ENCODE measurements at regions not wholly inside any gene's neighbourhood (a gene's known extent, or its start where the extent isn't known, plus 50 kb on each side); places are given as distances from the start of the nearest gene placed in this dataset.

GRCh38 chr1:163257763-163258162 is 55.0 kb upstream of the RGS5 start:
- ATAC-seq, result no peak; the same call in 1 of the 2 replicates
- H3K4me3 ChIP-seq (ENCODE audit: low read length), result no peak overlapping the region
- H3K27ac ChIP-seq (ENCODE audit: low read length), result peak overlapping the region; percentile 69
- CTCF ChIA-PET, result no interaction called here
- TF ChIP-seq CTCF (conservative IDR thresholded peaks at IDR 0.05; ENCODE audit: low read depth, low read length) (no peak), EZH2 (IDR thresholded peaks at IDR 0.05; ENCODE audit: low read length, unreplicated experiment) (no peak), EZH2phosphoT487 (IDR thresholded peaks at IDR 0.05; ENCODE audit: borderline replicate concordance, low read length) (no peak)
- no peaks in the 10 kb centered on the region for H3K27me3 ChIP-seq (ENCODE audit: low read length)
- H3K9me3 ChIP-seq (ENCODE audit: low read length), result no peaks in the 10 kb centered on the region
- H4K20me1 ChIP-seq (ENCODE audit: low read length), result no peaks in the 10 kb centered on the region
- peaks cover 15% of the 10 kb centered on the region for H3K4me1 ChIP-seq (ENCODE audit: insufficient read depth, low read length)
- DNase-seq, result no peak
- H3K4me2 ChIP-seq (ENCODE audit: low read length), result peak overlapping the region; percentile 11; the same call in 1 of the 2 replicates
- H3K9ac ChIP-seq (ENCODE audit: low read length), result no peak overlapping the region
- POLR2A ChIA-PET (ENCODE audit: unreplicated experiment), result interaction anchor here (0.6 kb wide), 1 partner anchor 29 kb away, joined by 3 read pairs; no protein-coding TSS in a partner anchor
- no TSS peak for BruUV-seq (replicated peaks)
- H3K79me2 ChIP-seq (ENCODE audit: low read length), result no peaks in the 10 kb centered on the region
- no peaks in the 10 kb centered on the region for H3K36me3 ChIP-seq (ENCODE audit: low read depth, low read length)
- H3F3A ChIP-seq (ENCODE audit: low read length, unreplicated experiment), result no peaks in the 10 kb centered on the region
- no peaks in the 10 kb centered on the region for H3K9me2 ChIP-seq (replicated peaks; ENCODE audit: low read length)
- H2AFZ ChIP-seq (ENCODE audit: low read length), result no peak overlapping the region
- intact Hi-C loops (cut with micrococcal nuclease), result loop anchor here (2.0 to 5.0 kb wide), 4 partner anchors 40 to 85 kb away; partner anchors contain the start of gene NUF2

- H3K36me3 ChIP-seq (ENCODE audit: low read depth, low read length), result no peaks in the 10 kb centered on the region
- no peaks in the 10 kb centered on the region for H3K9me2 ChIP-seq (replicated peaks; ENCODE audit: low read length)
- H3K79me2 ChIP-seq (ENCODE audit: low read length), result no peaks in the 10 kb centered on the region
- no TSS peak for BruUV-seq (replicated peaks)
- ATAC-seq (peak; percentile 96), DNase-seq (peak; percentile 71)
- H3K9me3 ChIP-seq (ENCODE audit: low read length), result no peaks in the 10 kb centered on the region
- no peak overlapping the region for H2AFZ ChIP-seq (ENCODE audit: low read length)
- no peaks in the 10 kb centered on the region for H4K20me1 ChIP-seq (ENCODE audit: low read length)
- H3K27me3 ChIP-seq (ENCODE audit: low read length), result no peaks in the 10 kb centered on the region
- H3K9ac ChIP-seq (ENCODE audit: low read length), result no peak overlapping the region
- intact Hi-C loops (cut with micrococcal nuclease), result loop anchor here (2.0 to 5.0 kb wide), 4 partner anchors 39 to 86 kb away; partner anchors contain the start of gene NUF2
- ChIA-PET POLR2A (ENCODE audit: unreplicated experiment) (interaction anchor here (0.6 kb wide), 1 partner anchor 30 kb away, joined by 3 read pairs; no protein-coding TSS in a partner anchor), CTCF (no interaction called here)
- TF ChIP-seq EZH2 (IDR thresholded peaks at IDR 0.05; ENCODE audit: low read length, unreplicated experiment), result no peak
- TF ChIP-seq EZH2phosphoT487 (IDR thresholded peaks at IDR 0.05; ENCODE audit: borderline replicate concordance, low read length), result no peak
- TF ChIP-seq CTCF (conservative IDR thresholded peaks at IDR 0.05; ENCODE audit: low read depth, low read length), result no peak
- peaks cover 15% of the 10 kb centered on the region for H3K4me1 ChIP-seq (ENCODE audit: insufficient read depth, low read length)
- H3F3A ChIP-seq (ENCODE audit: low read length, unreplicated experiment), result no peaks in the 10 kb centered on the region
- H3K27ac ChIP-seq (ENCODE audit: low read length), result peak overlapping the region; percentile 69
- H3K4me2 ChIP-seq (ENCODE audit: low read length), result peak overlapping the region; percentile 38; the same call in 1 of the 2 replicates
- H3K4me3 ChIP-seq (ENCODE audit: low read length), result no peak overlapping the region
Observed at GRCh38 chr1:163258181-163258580, 55.5 kb upstream of the RGS5 start.

GRCh38 chr1:163263818-163264655 is 57.7 kb upstream of the NUF2 start:
- no TSS peak for BruUV-seq (replicated peaks)
- Histone ChIP-seq H3K27me3 (ENCODE audit: low read length) (no peaks in the 10 kb centered on the region), H2AFZ (ENCODE audit: low read length) (no peak overlapping the region), H4K20me1 (ENCODE audit: low read length) (no peaks in the 10 kb centered on the region), H3K9me3 (ENCODE audit: low read length) (no peaks in the 10 kb centered on the region), H3K4me1 (ENCODE audit: insufficient read depth, low read length) (no peaks in the 10 kb centered on the region; the same call in 1 of the 2 replicates), H3K27ac (ENCODE audit: low read length) (no peak overlapping the region), H3K9me2 (replicated peaks; ENCODE audit: low read length) (no peaks in the 10 kb centered on the region), H3K4me2 (ENCODE audit: low read length) (no peak overlapping the region), H3K9ac (ENCODE audit: low read length) (no peak overlapping the region), H3K36me3 (ENCODE audit: low read depth, low read length) (no peaks in the 10 kb centered on the region), H3K4me3 (ENCODE audit: low read length) (no peak overlapping the region), H3F3A (ENCODE audit: low read length, unreplicated experiment) (no peaks in the 10 kb centered on the region), H3K79me2 (ENCODE audit: low read length) (no peaks in the 10 kb centered on the region)
- intact Hi-C loops (cut with micrococcal nuclease), result no loop called here
- TF ChIP-seq CTCF (conservative IDR thresholded peaks at IDR 0.05; ENCODE audit: low read depth, low read length), result no peak
- TF ChIP-seq EZH2 (IDR thresholded peaks at IDR 0.05; ENCODE audit: low read length, unreplicated experiment), result no peak
- no peak for TF ChIP-seq EZH2phosphoT487 (IDR thresholded peaks at IDR 0.05; ENCODE audit: borderline replicate concordance, low read length)
- CTCF ChIA-PET, result no interaction called here
- 0 out of 2 replicates have a peak, but pooled peaks have one; percentile 38 for ATAC-seq
- DNase-seq, result peak; percentile 17
- POLR2A ChIA-PET (ENCODE audit: unreplicated experiment), result no interaction called here

All from PC-3 (cell line).